A549 (cell line): ENCODE measurements at regions not wholly inside any gene's neighbourhood (a gene's known extent, or its start where the extent isn't known, plus 50 kb on each side); places are given as distances from the start of the nearest gene placed in this dataset.

Experiments
- ATAC-seq, 2 experiments: fragments of 200-7000 bp in 1 of 2; fragments of >200 bp in 1 of 2; cut with Nextera tagmentation in 1 of 2; cut with Tn5 transposase in 1 of 2; 3 replicates each; pipeline versions ENCODE4 v1.8.0 to v1.9.1; 2018 to 2020; ENCODE audit warnings: mild to moderate bottlenecking in 1 of 2, moderate library complexity in 1 of 2
- CTCF ChIA-PET: fragments of 300-600 bp; sonication (Branson Sonifier 250); formaldehyde crosslinking; extraction: SDS; loops from one replicate; lab custom pipeline; 2021; ENCODE audit warnings: antibody characterized with exemption, inconsistent platforms; lab: Yijun Ruan, JAX
- POLR2A ChIA-PET: fragments of 350-600 bp; formaldehyde crosslinking; extraction: SDS; loops from one replicate; lab custom pipeline; 2021; ENCODE audit warnings: antibody characterized with exemption, inconsistent platforms; lab: Yijun Ruan, JAX
- DNase-seq, 2 experiments: peaks; one replicate each; pipeline versions ENCODE4 v3.0.0 to v3.0.0-alpha.2; 2011 to 2016; ENCODE audit warnings: low read depth in 1 of 2, low spot score in 1 of 2
- FAIRE-seq: peaks from 2 replicates; lab custom pipeline; 2011; peaks lifted over from hg19 to GRCh38; lab: Jason Lieb, UNC
- H3K27ac ChIP-seq, 2 experiments: fragments of >200 bp; sonication (Bioruptor Twin); formaldehyde crosslinking; 3 replicates each; pipeline ENCODE4 v1.5.1; 2016 to 2017
- H3K4me1 ChIP-seq: fragments of >200 bp; sonication (Bioruptor Twin); formaldehyde crosslinking; 3 replicates; pipeline ENCODE4 v1.6.1; 2016
- H3K4me2 ChIP-seq: fragments of >200 bp; sonication (Bioruptor Twin); formaldehyde crosslinking; 3 replicates; pipeline ENCODE4 v1.6.1; 2016
- H3K4me3 ChIP-seq: fragments of >200 bp; sonication (Bioruptor Twin); formaldehyde crosslinking; 3 replicates; pipeline ENCODE4 v1.5.1; 2016
- H3K9me3 ChIP-seq: fragments of >200 bp; sonication (Bioruptor Twin); formaldehyde crosslinking; 3 replicates; pipeline ENCODE4 v1.6.1; 2016
- CHD2 ChIP-seq: fragments of 150-350 bp; IDR thresholded peaks from 2 replicates; pipeline ENCODE4 v1.6.1; 2014; ENCODE audit warnings: low read length; ENCODE audit not compliant: partially characterized antibody
- WGBS: methylation state at CpG from one replicate; pipeline ENCODE4 v1.1.6; 2017; ENCODE audit errors: missing lambda C conversion rate; 5-methylcytosine and 5-hydroxymethylcytosine counted together

DNA sequence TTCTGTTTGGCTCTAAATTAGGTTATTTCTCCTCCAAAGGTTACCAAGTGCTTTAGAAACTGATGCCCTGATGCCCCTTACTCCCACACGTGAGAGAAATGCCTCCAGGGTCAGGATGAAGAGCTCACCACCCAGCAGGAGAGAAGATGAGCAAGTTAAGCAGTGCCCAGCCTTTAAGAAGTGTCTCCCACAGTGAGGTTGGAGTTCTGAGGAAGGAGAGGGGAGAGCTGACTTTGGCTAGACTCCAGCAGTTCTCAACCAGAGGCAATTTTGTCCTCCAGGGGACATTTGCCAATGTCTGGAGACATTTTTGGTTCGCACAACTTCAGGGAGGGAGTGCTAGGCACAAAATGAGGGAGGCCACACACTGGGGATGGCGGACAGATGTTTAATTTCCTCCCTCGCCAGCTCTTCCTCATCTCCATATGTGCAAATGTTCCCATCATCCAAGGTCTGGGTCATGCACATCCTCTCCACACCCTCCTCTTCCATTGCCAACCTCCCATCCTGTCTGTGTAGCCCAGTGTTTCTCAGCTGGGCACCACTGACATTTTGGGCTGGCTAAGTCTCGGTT is 50.6 kb upstream of the SLC7A14 start:
- ATAC-seq (no peak), FAIRE-seq (no peak), DNase-seq (no peak)
- Histone ChIP-seq H3K4me1 (no peaks in the 10 kb centered on the region), H3K9me3 (no peaks in the 10 kb centered on the region), H3K4me3 (no peak overlapping the region), H3K27ac (no peak overlapping the region), H3K4me2 (no peak overlapping the region)
- WGBS = 64% methylated on average over 5 of the region's 5 CpGs
- TF ChIP-seq CHD2 = no peak
- ChIA-PET POLR2A (no interaction called here), CTCF (interaction anchor here (0.7 kb wide), 1 partner anchor 15 kb away, joined by 3 read pairs; no protein-coding TSS in a partner anchor)
